Transverse colon (tissue), 3 donors: ENCODE measurements at regions not wholly inside any gene's neighbourhood (a gene's known extent, or its start where the extent isn't known, plus 50 kb on each side); places are given as distances from the start of the nearest gene placed in this dataset.

ENCODE experiments used
- CTCF ChIP-seq, 5 experiments: fragments of 200-600 bp in 3 of 5; fragments of 450-650 bp in 2 of 5; sonication (generic) in 3 of 5; IDR thresholded peaks; 1 replicate in 2 of 5; 2 replicates in 3 of 5; pipeline ENCODE4 v1.5.1; 2016 to 2017; ENCODE audit warnings: antibody characterized with exemption in 5 of 5, inconsistent platforms in 3 of 5, mild to moderate bottlenecking in 2 of 5, moderate library complexity in 1 of 5
- EP300 ChIP-seq: sonication (generic); formaldehyde crosslinking; IDR thresholded peaks from one replicate; pipeline ENCODE4 v1.6.1; 2017; ENCODE audit warnings: antibody characterized with exemption, low read depth
- POLR2A ChIP-seq: fragments of 450-650 bp; IDR thresholded peaks from one replicate; pipeline ENCODE4 v1.6.1; 2016; ENCODE audit warnings: antibody characterized with exemption, mild to moderate bottlenecking, moderate library complexity

GRCh38 chr16:26334218-26335111 is 642.7 kb downstream of the HS3ST4 start:
- TF ChIP-seq CTCF (IDR thresholded peaks at IDR 0.05): no peak
- no peak for TF ChIP-seq POLR2A
- TF ChIP-seq EP300: no peak
